HTR-8/SVneo (cell line): ENCODE measurements at regions not wholly inside any gene's neighbourhood (a gene's known extent, or its start where the extent isn't known, plus 50 kb on each side); places are given as distances from the start of the nearest gene placed in this dataset.

Experiments
- DNase-seq: peaks from one replicate; pipeline ENCODE4 v3.0.0; 2011; ENCODE audit warnings: low spot score, mixed read lengths; ENCODE audit not compliant: insufficient read length
- FAIRE-seq: peaks from 2 replicates; lab custom pipeline; 2011; peaks lifted over from hg19 to GRCh38; lab: Jason Lieb, UNC

DNA sequence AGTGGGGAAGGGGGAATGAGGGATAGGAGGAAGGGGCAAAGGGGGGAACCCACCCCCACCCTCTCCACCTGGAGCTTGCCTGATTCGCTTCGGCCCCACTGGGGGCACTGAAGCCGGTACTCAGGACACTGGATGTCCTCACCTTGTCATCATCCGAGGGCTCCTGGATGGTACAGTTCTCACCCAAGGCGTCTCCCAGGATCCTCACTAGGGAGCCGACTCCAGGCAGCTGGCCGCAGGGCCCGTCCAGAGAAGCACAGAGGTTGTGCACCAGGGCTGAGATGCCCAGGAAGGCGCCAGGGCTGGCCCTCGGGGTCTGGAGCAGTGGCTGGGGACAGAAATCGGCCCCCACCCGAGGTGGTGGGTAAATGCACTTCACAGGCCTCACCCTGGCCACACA is 92.3 kb downstream of the LITAF start:
- DNase-seq (no peak), FAIRE-seq (no peak)

DNA sequence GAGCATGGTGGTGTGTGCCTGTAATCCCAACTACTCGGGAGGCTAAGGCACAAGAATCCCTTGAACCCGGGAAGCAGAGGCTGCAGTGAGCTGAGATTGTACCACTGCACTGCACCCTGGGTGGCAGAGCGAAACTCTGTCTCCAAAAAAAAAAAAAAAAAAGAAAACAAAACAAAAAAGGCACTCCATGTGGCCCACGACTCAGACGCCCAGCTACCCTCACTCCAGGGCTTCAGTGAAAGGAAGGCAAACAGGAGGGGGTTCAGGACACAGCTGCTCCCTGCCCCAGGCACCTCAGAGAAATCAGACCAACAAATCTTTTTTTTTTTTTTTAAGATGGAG is 91.7 kb downstream of the LITAF start:
- FAIRE-seq (no peak), DNase-seq (no peak)
